ENCODE measurements at regions not wholly inside any gene's neighbourhood (a gene's known extent, or its start where the extent isn't known, plus 50 kb on each side); places are given as distances from the start of the nearest gene placed in this dataset.

- no peak for TF ChIP-seq CTCF (conservative IDR thresholded peaks at IDR 0.05; ENCODE audit: low read depth, low read length)
- TF ChIP-seq EZH2phosphoT487 (IDR thresholded peaks at IDR 0.05; ENCODE audit: borderline replicate concordance, low read length), result no peak
- no peak for TF ChIP-seq EZH2 (IDR thresholded peaks at IDR 0.05; ENCODE audit: low read length, unreplicated experiment)
Observed at GRCh38 chr4:152155070-152155469, 380.8 kb downstream of the FBXW7 start.

All from PC-3 (cell line).